ENCODE measurements at regions not wholly inside any gene's neighbourhood (a gene's known extent, or its start where the extent isn't known, plus 50 kb on each side); places are given as distances from the start of the nearest gene placed in this dataset.

GRCh38 chr12:87054226-87054625 is 798.0 kb upstream of the MGAT4C start:
- Histone ChIP-seq H3T11ph (ENCODE audit: low read length) (no peak overlapping the region), H3K18ac (ENCODE audit: insufficient read length, low read depth, low read length) (no peak overlapping the region), H3K23me2 (ENCODE audit: insufficient read length, low read depth, low read length, poor library complexity, severe bottlenecking) (no peaks in the 10 kb centered on the region), H3K9ac (ENCODE audit: extremely low read depth, insufficient read length, low read length) (no peak overlapping the region), H3K4ac (ENCODE audit: low read depth, low read length) (no peak overlapping the region), H2AK5ac (ENCODE audit: insufficient read length, low read length) (no peak overlapping the region), H3K27ac (ENCODE audit: insufficient read length, low read depth, low read length) (no peak overlapping the region), H3K27me3 (ENCODE audit: insufficient read depth, low read length) (no peaks in the 10 kb centered on the region), H2BK5ac (ENCODE audit: insufficient read length, low read length) (no peak overlapping the region), H3K9me3 (ENCODE audit: control insufficient read depth, low read depth, low read length) (no peaks in the 10 kb centered on the region), H4K5ac (ENCODE audit: insufficient read length, low read depth, low read length) (no peak overlapping the region), H3K4me2 (ENCODE audit: insufficient read depth, insufficient read length, low read length) (no peak overlapping the region), H2BK12ac (ENCODE audit: insufficient read length, low read depth, low read length) (no peak overlapping the region), H4K91ac (ENCODE audit: insufficient read length, low read depth, low read length) (no peak overlapping the region), H2BK15ac (ENCODE audit: low read depth, low read length) (no peak overlapping the region), H3K4me1 (ENCODE audit: insufficient read depth, low read length) (no peaks in the 10 kb centered on the region), H3K79me1 (ENCODE audit: insufficient read depth, low read depth, low read length, poor library complexity, severe bottlenecking) (no peaks in the 10 kb centered on the region), H4K8ac (replicated peaks; ENCODE audit: insufficient read length, low read depth, low read length) (no peak overlapping the region), H3K79me2 (ENCODE audit: insufficient read depth, low read length) (no peaks in the 10 kb centered on the region), H4K20me1 (ENCODE audit: control insufficient read depth, insufficient read depth, insufficient read length) (no peaks in the 10 kb centered on the region), H3K14ac (ENCODE audit: insufficient read depth, low read length) (no peak overlapping the region), H2AFZ (ENCODE audit: low read length) (no peak overlapping the region), H2BK20ac (ENCODE audit: low read depth, low read length, poor library complexity, severe bottlenecking) (no peak overlapping the region), H2BK120ac (ENCODE audit: low read depth, low read length, poor library complexity, severe bottlenecking) (no peak overlapping the region), H3K23ac (ENCODE audit: insufficient read length, low read depth, low read length) (no peak overlapping the region), H3K56ac (ENCODE audit: insufficient read length, low read depth, low read length) (no peak overlapping the region)
- Mint-ChIP-seq H3K4me3 (no peak overlapping the region), H3K36me3 (ENCODE audit: insufficient read depth in 1 of 3, low read depth in 3 of 3) (no peaks in the 10 kb centered on the region), H3K9me3 (no peaks in the 10 kb centered on the region), H3K4me1 (peaks cover 3% of the 10 kb centered on the region in 2 experiments), H3K27ac (no peak overlapping the region), H3K27me3 (ENCODE audit: low read depth) (no peaks in the 10 kb centered on the region)
- no peak for DNase-seq
- no peak for TF ChIP-seq CTCF (conservative IDR thresholded peaks at IDR 0.05)
